RWPE2 (cell line): ENCODE measurements at regions not wholly inside any gene's neighbourhood (a gene's known extent, or its start where the extent isn't known, plus 50 kb on each side); places are given as distances from the start of the nearest gene placed in this dataset.

Source experiments
- ATAC-seq: fragments of 200-7000 bp; cut with Tn5 transposase; 3 replicates; pipeline ENCODE4 v1.9.1; 2021; ENCODE audit warnings: low read depth
- DNase-seq: peaks from one replicate; pipeline ENCODE4 v3.0.0-alpha.2; 2020; ENCODE audit warnings: low spot score
- H3K27ac ChIP-seq: fragments of 450-650 bp; 2 replicates; pipeline ENCODE4 v1.5.1; 2017; ENCODE audit warnings: mild to moderate bottlenecking; ENCODE audit not compliant: poor library complexity, severe bottlenecking
- H3K27me3 ChIP-seq: fragments of 250-450 bp; sonication (Bioruptor Pico); 2 replicates; pipeline ENCODE4 v1.5.1; 2021; ENCODE audit warnings: mild to moderate bottlenecking, moderate library complexity; ENCODE audit not compliant: insufficient read depth, poor library complexity, severe bottlenecking
- H3K36me3 ChIP-seq: fragments of 250-450 bp; sonication (Bioruptor Pico); 2 replicates; pipeline ENCODE4 v1.5.1; 2020; ENCODE audit warnings: low read depth, mild to moderate bottlenecking, moderate library complexity
- H3K4me1 ChIP-seq: fragments of 250-450 bp; sonication (Bioruptor Pico); 2 replicates; pipeline ENCODE4 v1.5.1; 2021; ENCODE audit warnings: mild to moderate bottlenecking, moderate library complexity; ENCODE audit not compliant: insufficient read depth, poor library complexity, severe bottlenecking
- H3K4me3 ChIP-seq: fragments of 250-450 bp; sonication (Bioruptor Pico); 2 replicates; pipeline ENCODE4 v1.5.1; 2021; ENCODE audit warnings: mild to moderate bottlenecking, moderate library complexity; ENCODE audit not compliant: severe bottlenecking
- H3K9me3 ChIP-seq: fragments of 250-450 bp; sonication (Bioruptor Pico); 2 replicates; pipeline ENCODE4 v1.5.1; 2021; ENCODE audit warnings: mild to moderate bottlenecking, moderate library complexity; ENCODE audit not compliant: severe bottlenecking
- TF ChIP-seq, protein P1 (sequence below): fragments of 450-650 bp; IDR thresholded peaks from one replicate; pipeline ENCODE4 v1.5.1; 2017; ENCODE audit warnings: mild to moderate bottlenecking, moderate library complexity; ENCODE audit not compliant: poor library complexity, severe bottlenecking

DNA sequence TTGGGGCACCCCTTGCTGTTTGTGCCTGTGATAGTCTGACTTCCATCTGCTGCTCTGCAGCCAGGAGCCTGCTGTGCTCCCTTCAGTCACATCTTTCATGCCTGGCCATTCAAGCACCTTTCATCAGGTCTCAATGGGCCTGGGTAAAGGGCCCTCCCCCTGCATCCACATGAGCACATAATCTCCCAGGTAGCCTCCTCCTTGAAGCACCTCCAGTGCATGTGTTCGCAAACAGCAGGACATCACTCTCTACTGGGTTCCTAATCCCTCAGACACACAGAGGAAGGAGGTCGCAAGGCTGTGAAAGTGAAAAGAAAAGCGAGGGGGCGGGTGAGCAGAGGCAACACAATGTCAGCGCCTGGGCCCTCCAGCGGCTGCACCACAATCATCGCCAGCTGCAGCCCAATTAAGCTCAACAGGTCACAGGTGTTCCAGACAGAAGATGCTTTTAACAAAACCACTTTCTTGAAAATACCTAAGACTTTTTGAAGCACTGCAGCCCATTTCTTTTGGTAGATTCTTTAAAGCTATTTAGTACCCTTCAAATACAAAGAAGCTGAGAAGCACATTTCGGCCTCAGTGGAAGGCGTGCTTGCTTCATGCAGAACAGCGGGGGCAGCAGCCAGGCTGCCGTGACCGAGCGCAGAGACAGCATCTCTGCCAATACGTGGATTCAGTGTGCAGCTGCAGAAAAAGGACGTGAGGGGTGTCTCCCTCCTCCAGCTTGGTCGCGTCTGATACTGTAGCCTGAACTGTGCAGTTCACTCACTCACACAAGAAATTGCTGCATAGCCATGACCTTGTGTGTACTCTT lies 92.2 kb upstream of the SPRY1 start:
- Histone ChIP-seq H3K4me3 (no peak overlapping the region), H3K36me3 (no peaks in the 10 kb centered on the region), H3K9me3 (no peaks in the 10 kb centered on the region), H3K27me3 (no peaks in the 10 kb centered on the region), H3K27ac (no peak overlapping the region), H3K4me1 (no peaks in the 10 kb centered on the region)
- no peak for DNase-seq
- TF ChIP-seq, protein P1, sequence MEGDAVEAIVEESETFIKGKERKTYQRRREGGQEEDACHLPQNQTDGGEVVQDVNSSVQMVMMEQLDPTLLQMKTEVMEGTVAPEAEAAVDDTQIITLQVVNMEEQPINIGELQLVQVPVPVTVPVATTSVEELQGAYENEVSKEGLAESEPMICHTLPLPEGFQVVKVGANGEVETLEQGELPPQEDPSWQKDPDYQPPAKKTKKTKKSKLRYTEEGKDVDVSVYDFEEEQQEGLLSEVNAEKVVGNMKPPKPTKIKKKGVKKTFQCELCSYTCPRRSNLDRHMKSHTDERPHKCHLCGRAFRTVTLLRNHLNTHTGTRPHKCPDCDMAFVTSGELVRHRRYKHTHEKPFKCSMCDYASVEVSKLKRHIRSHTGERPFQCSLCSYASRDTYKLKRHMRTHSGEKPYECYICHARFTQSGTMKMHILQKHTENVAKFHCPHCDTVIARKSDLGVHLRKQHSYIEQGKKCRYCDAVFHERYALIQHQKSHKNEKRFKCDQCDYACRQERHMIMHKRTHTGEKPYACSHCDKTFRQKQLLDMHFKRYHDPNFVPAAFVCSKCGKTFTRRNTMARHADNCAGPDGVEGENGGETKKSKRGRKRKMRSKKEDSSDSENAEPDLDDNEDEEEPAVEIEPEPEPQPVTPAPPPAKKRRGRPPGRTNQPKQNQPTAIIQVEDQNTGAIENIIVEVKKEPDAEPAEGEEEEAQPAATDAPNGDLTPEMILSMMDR, result no peak
- no peak for ATAC-seq

DNA sequence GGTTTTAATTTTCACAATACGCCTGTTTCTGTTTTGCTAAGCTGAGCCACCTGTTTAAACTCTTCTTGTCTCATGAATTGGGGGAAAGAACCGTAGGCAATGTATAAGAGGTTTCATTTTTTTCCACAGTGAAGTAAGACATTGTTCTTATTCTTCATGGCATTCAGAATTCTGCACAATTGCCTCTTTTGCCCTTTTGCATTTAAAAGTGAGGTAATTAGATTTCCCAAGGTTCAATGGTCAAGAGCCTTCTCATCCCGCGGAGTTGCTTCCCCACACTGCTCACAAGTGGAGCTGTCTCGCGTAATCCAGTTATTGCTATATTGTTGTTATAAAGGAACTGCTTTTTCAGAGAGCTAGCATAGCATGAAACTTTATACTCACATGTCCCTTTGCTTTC lies 90.9 kb upstream of the SPRY1 start:
- Histone ChIP-seq H3K36me3 (no peaks in the 10 kb centered on the region), H3K27me3 (no peaks in the 10 kb centered on the region), H3K4me3 (no peak overlapping the region), H3K27ac (no peak overlapping the region), H3K9me3 (no peaks in the 10 kb centered on the region), H3K4me1 (no peaks in the 10 kb centered on the region)
- TF ChIP-seq, protein P1, result no peak
- no peak for DNase-seq
- no peak for ATAC-seq

DNA sequence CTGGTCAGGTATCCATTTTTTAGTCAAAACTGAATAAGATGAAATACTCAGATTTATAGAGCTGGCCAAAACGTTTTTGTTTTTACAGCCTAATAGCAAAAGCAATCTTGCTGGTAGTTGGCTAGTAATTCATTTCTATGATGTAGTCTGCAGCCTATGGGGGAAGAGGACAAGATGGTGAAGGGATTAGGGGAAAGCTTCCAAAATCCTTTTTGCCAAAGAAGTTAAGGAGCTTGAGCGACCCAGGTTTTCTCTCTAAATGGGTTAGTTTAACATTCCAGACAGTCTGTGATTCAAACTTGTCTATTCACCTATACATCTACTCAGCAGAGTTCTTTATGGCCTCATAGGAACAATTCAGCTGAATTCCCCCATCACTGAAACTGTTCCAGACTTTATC lies 89.8 kb upstream of the SPRY1 start:
- Histone ChIP-seq H3K9me3 (no peaks in the 10 kb centered on the region), H3K4me1 (no peaks in the 10 kb centered on the region), H3K27ac (no peak overlapping the region), H3K4me3 (no peak overlapping the region), H3K27me3 (no peaks in the 10 kb centered on the region), H3K36me3 (no peaks in the 10 kb centered on the region)
- DNase-seq (no peak), ATAC-seq (no peak)
- TF ChIP-seq, protein P1, result no peak

DNA sequence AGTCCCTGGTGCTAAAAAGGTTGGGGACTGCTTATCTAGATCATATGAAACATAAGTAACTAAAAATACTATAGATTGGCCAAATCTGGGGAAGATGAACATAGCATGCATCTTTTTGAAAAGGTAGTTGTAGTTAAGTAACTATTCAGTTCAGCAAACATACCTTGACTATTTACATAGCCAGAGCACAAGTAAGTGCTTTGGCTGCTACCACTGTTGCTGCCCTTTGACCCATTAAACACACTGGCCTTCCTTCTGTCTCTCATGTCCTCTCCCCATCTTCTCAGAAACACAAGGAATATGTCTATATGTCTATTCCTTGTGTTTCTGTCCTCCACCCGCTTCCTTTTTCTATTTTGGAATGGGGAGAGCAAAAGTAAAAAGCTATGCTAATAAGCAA lies 87.9 kb upstream of the SPRY1 start:
- TF ChIP-seq, protein P1, result no peak
- Histone ChIP-seq H3K4me3 (no peak overlapping the region), H3K27ac (no peak overlapping the region), H3K36me3 (no peaks in the 10 kb centered on the region), H3K4me1 (no peaks in the 10 kb centered on the region), H3K9me3 (no peaks in the 10 kb centered on the region), H3K27me3 (no peaks in the 10 kb centered on the region)
- ATAC-seq (no peak), DNase-seq (no peak)

DNA sequence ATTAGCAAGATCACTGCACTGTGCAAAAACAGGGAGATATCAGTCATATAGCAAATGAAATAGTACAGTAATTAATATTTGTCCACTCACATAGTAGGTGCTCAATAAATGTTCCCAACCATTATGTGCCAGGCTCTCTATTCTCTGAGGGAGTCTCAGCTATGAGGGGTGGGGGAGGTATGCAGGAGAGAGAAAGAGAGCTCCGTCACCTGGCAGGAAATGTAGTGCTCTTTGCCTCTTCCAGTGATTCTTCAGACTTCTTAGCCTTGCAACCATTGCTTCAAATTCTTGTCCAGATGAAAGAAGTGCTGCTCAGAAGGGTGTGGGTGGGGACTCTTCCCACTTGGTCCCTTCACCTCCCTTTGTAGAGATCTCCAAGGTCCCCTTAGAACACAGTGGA lies 84.5 kb upstream of the SPRY1 start:
- no peak overlapping the region for H3K4me3 ChIP-seq
- H3K27ac ChIP-seq, result no peak overlapping the region
- no peak for DNase-seq
- no peaks in the 10 kb centered on the region for H3K27me3 ChIP-seq
- peaks cover 4% of the 10 kb centered on the region; the same call in 1 of the 2 replicates for H3K36me3 ChIP-seq
- no peaks in the 10 kb centered on the region for H3K4me1 ChIP-seq
- TF ChIP-seq, protein P1, result no peak
- H3K9me3 ChIP-seq, result no peaks in the 10 kb centered on the region
- ATAC-seq, result no peak
